T-helper 2 cell treated with Interferon-gamma antibody and Interleukin-4, amounts not matched to agents 5 μg/mL and 100 μg/mL, for 36 hours (primary cell): ENCODE measurements at regions not wholly inside any gene's neighbourhood (a gene's known extent, or its start where the extent isn't known, plus 50 kb on each side); places are given as distances from the start of the nearest gene placed in this dataset.
"Not testable (repeated sequence)": the region's sequence is repeated elsewhere in the genome, so short reads cannot be mapped to it uniquely, and the experiment has no call there.

Source experiments
- DNase-seq: peaks from one replicate; pipeline ENCODE4 v3.0.0; 2021; ENCODE audit warnings: low spot score
- H3K27ac Mint-ChIP-seq: one replicate; pipeline ENCODE4 v1.8.0; 2021; ENCODE audit warnings: mild to moderate bottlenecking, mixed read lengths
- H3K27me3 Mint-ChIP-seq: one replicate; pipeline ENCODE4 v1.8.0; 2021; ENCODE audit warnings: low read depth, mixed read lengths
- H3K36me3 Mint-ChIP-seq: one replicate; pipeline ENCODE4 v1.8.0; 2021; ENCODE audit warnings: low read depth, mixed read lengths
- H3K4me1 Mint-ChIP-seq: one replicate; pipeline ENCODE4 v1.8.0; 2021; ENCODE audit warnings: low read depth, mixed read lengths
- H3K4me3 Mint-ChIP-seq: one replicate; pipeline ENCODE4 v1.8.0; 2022; ENCODE audit warnings: mild to moderate bottlenecking, moderate library complexity, mixed read lengths
- H3K9me3 Mint-ChIP-seq: one replicate; pipeline ENCODE4 v1.8.0; 2021; ENCODE audit warnings: mixed read lengths

- H3K36me3 Mint-ChIP-seq: no peaks in the 10 kb centered on the region
- peaks cover 47% of the 10 kb centered on the region for H3K9me3 Mint-ChIP-seq
- no peaks in the 10 kb centered on the region for H3K4me1 Mint-ChIP-seq
- no peaks in the 10 kb centered on the region for H3K27me3 Mint-ChIP-seq
- no peak overlapping the region for H3K4me3 Mint-ChIP-seq
- DNase-seq: no peak
- no peak overlapping the region for H3K27ac Mint-ChIP-seq
These were observed 1002.3 kb downstream of the TDRD15 start for GRCh38 chr2:22126106-22126505.

- Mint-ChIP-seq H3K4me1 (no peaks in the 10 kb centered on the region), H3K4me3 (no peak overlapping the region), H3K27me3 (no peaks in the 10 kb centered on the region), H3K9me3 (peaks cover 42% of the 10 kb centered on the region), H3K27ac (no peak overlapping the region), H3K36me3 (no peaks in the 10 kb centered on the region)
- DNase-seq: no peak
These were observed 1003.2 kb downstream of the TDRD15 start for GRCh38 chr2:22126978-22127377.

- DNase-seq: no peak
- no peaks in the 10 kb centered on the region for H3K27me3 Mint-ChIP-seq
- H3K36me3 Mint-ChIP-seq: no peaks in the 10 kb centered on the region
- no peak overlapping the region for H3K27ac Mint-ChIP-seq
- no peak overlapping the region for H3K4me3 Mint-ChIP-seq
- no peaks in the 10 kb centered on the region for H3K4me1 Mint-ChIP-seq
- H3K9me3 Mint-ChIP-seq: peaks cover 13% of the 10 kb centered on the region
These were observed 1010.7 kb downstream of the TDRD15 start for GRCh38 chr2:22134421-22134820.

- DNase-seq: no peak
- H3K9me3 Mint-ChIP-seq: peaks cover 18% of the 10 kb centered on the region
- H3K36me3 Mint-ChIP-seq: no peaks in the 10 kb centered on the region
- no peak overlapping the region for H3K27ac Mint-ChIP-seq
- H3K27me3 Mint-ChIP-seq: no peaks in the 10 kb centered on the region
- no peaks in the 10 kb centered on the region for H3K4me1 Mint-ChIP-seq
- no peak overlapping the region for H3K4me3 Mint-ChIP-seq
These were observed 1012.7 kb downstream of the TDRD15 start for GRCh38 chr2:22136446-22136845.

- no peak overlapping the region for H3K27ac Mint-ChIP-seq
- no peaks in the 10 kb centered on the region for H3K4me1 Mint-ChIP-seq
- H3K36me3 Mint-ChIP-seq: no peaks in the 10 kb centered on the region
These were observed 1020.1 kb downstream of the TDRD15 start for GRCh38 chr2:22143840-22144239.

GRCh38 chr2:22153931-22154613 is 1030.3 kb downstream of the TDRD15 start:
- peaks cover 41% of the 10 kb centered on the region for H3K9me3 Mint-ChIP-seq
- no peaks in the 10 kb centered on the region for H3K27me3 Mint-ChIP-seq
- H3K4me3 Mint-ChIP-seq: no peak overlapping the region

More at GRCh38 chr2:22143840-22144239, 1020.1 kb downstream of the TDRD15 start:
- H3K4me3 Mint-ChIP-seq: no peak overlapping the region
- peaks cover 48% of the 10 kb centered on the region for H3K9me3 Mint-ChIP-seq
- no peaks in the 10 kb centered on the region for H3K27me3 Mint-ChIP-seq
- DNase-seq: no peak

GRCh38 chr2:22156661-22157060 is 1032.9 kb downstream of the TDRD15 start:
- H3K27ac Mint-ChIP-seq, H3K4me1 Mint-ChIP-seq, H3K36me3 Mint-ChIP-seq, H3K4me3 Mint-ChIP-seq, H3K27me3 Mint-ChIP-seq, DNase-seq: not testable (repeated sequence)
- H3K9me3 Mint-ChIP-seq: peaks cover 34% of the 10 kb centered on the region

More at GRCh38 chr2:22153931-22154613, 1030.3 kb downstream of the TDRD15 start:
- no peak for DNase-seq
- Mint-ChIP-seq H3K27ac (no peak overlapping the region), H3K4me1 (no peaks in the 10 kb centered on the region), H3K36me3 (no peaks in the 10 kb centered on the region)

GRCh38 chr2:22167256-22167655 is 1043.5 kb downstream of the TDRD15 start:
- Mint-ChIP-seq H3K27me3 (no peaks in the 10 kb centered on the region), H3K27ac (no peak overlapping the region), H3K4me1 (no peaks in the 10 kb centered on the region), H3K9me3 (peaks cover 57% of the 10 kb centered on the region), H3K36me3 (no peaks in the 10 kb centered on the region), H3K4me3 (no peak overlapping the region)
- DNase-seq: no peak

GRCh38 chr2:22175003-22175402 is 1051.2 kb downstream of the TDRD15 start:
- Mint-ChIP-seq H3K4me1 (no peaks in the 10 kb centered on the region), H3K27me3 (no peaks in the 10 kb centered on the region), H3K4me3 (no peak overlapping the region)

GRCh38 chr2:22185251-22185650 is 1061.5 kb downstream of the TDRD15 start:
- Mint-ChIP-seq H3K27me3 (no peaks in the 10 kb centered on the region), H3K27ac (no peak overlapping the region), H3K36me3 (no peaks in the 10 kb centered on the region), H3K4me1 (no peaks in the 10 kb centered on the region), H3K4me3 (no peak overlapping the region), H3K9me3 (peaks cover 25% of the 10 kb centered on the region)
- no peak for DNase-seq

More at GRCh38 chr2:22175003-22175402, 1051.2 kb downstream of the TDRD15 start:
- Mint-ChIP-seq H3K27ac (no peak overlapping the region), H3K36me3 (no peaks in the 10 kb centered on the region), H3K9me3 (peaks cover 57% of the 10 kb centered on the region)
- no peak for DNase-seq

GRCh38 chr2:22186261-22186828 is 1062.6 kb downstream of the TDRD15 start:
- H3K27me3 Mint-ChIP-seq, H3K4me3 Mint-ChIP-seq, H3K27ac Mint-ChIP-seq, DNase-seq, H3K4me1 Mint-ChIP-seq, H3K36me3 Mint-ChIP-seq: not testable (repeated sequence)
- H3K9me3 Mint-ChIP-seq: peaks cover 21% of the 10 kb centered on the region

- Mint-ChIP-seq H3K9me3 (peaks cover 30% of the 10 kb centered on the region), H3K27me3 (no peaks in the 10 kb centered on the region), H3K4me1 (no peaks in the 10 kb centered on the region), H3K27ac (no peak overlapping the region), H3K4me3 (no peak overlapping the region), H3K36me3 (no peaks in the 10 kb centered on the region)
- no peak for DNase-seq
These were observed 1066.2 kb downstream of the TDRD15 start for GRCh38 chr2:22189893-22190480.

- no peaks in the 10 kb centered on the region for H3K27me3 Mint-ChIP-seq
- no peak for DNase-seq
- H3K4me1 Mint-ChIP-seq: no peaks in the 10 kb centered on the region
- H3K36me3 Mint-ChIP-seq: no peaks in the 10 kb centered on the region
- H3K27ac Mint-ChIP-seq: no peak overlapping the region
- H3K9me3 Mint-ChIP-seq: peaks cover 20% of the 10 kb centered on the region
- no peak overlapping the region for H3K4me3 Mint-ChIP-seq
These were observed 1070.5 kb downstream of the TDRD15 start for GRCh38 chr2:22194218-22194617.

- Mint-ChIP-seq H3K27ac (no peak overlapping the region), H3K4me1 (no peaks in the 10 kb centered on the region), H3K4me3 (no peak overlapping the region), H3K36me3 (no peaks in the 10 kb centered on the region), H3K9me3 (peaks cover 16% of the 10 kb centered on the region), H3K27me3 (no peaks in the 10 kb centered on the region)
- DNase-seq: no peak
These were observed 1073.0 kb downstream of the TDRD15 start for GRCh38 chr2:22196806-22197205.
